Frontal cortex (tissue), 3 donors: ENCODE measurements at regions not wholly inside any gene's neighbourhood (a gene's known extent, or its start where the extent isn't known, plus 50 kb on each side); places are given as distances from the start of the nearest gene placed in this dataset.
"Not testable (repeated sequence)": the region's sequence is repeated elsewhere in the genome, so short reads cannot be mapped to it uniquely, and the experiment has no call there.

Source experiments
- DNase-seq, 2 donors: peaks; one replicate each; pipeline ENCODE4 v3.0.0; 2012; ENCODE audit warnings: low spot score in 2 of 2
- FAIRE-seq: peaks from 2 replicates; lab custom pipeline; 2012; peaks lifted over from hg19 to GRCh38; lab: Jason Lieb, UNC
- donor health status: control.
- donor health status: control.
- donor health status: control.

DNA sequence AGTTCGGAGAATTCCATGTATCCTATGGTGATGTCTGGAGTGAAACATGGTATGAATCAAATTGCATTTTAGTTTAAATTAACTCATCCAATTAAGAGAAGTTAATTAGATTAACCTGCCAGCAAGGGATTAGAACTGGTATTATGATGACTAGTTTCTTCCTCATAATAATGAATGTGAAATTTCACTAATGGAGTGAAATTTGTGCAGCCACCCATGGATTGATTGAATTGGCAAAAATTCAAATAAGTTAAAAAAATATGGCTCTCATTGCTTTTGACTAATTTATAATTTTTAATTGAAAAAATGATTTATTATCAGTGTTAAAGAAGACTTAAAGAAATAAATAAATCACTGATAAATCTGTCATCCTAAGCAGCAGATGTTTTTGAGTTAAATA is 232.0 kb downstream of the KCNRG start:
- DNase-seq (no peak), FAIRE-seq (no peak)

DNA sequence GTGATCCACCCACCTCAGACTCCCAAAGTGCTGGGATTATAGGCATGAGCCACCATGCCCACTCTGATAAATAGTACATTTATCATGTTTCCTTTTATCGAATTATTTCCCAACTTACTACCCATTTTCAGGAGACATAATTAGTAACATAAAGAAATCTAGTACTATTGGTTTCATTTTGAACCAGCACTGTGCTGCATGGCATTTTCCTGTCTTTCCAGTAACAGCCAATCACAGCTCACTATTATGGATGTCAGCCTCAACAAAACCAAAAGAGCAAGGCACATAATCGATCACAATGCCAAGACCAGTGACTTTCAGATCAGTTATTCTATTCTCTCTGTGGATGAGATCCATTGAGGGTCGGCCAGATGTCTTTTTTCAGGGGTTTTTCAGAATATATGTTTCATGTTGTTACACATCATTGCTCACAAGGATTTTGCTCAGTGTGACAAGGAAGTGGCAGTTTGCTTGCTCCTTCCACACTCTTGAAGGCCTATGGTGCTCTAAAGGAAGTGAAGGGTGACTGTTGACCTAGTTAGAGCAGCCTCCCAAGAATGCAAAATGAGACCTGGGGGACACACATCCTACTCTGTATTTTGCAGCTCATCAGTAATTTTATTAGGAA is 233.4 kb downstream of the KCNRG start:
- DNase-seq: no peak
- no peak for FAIRE-seq

DNA sequence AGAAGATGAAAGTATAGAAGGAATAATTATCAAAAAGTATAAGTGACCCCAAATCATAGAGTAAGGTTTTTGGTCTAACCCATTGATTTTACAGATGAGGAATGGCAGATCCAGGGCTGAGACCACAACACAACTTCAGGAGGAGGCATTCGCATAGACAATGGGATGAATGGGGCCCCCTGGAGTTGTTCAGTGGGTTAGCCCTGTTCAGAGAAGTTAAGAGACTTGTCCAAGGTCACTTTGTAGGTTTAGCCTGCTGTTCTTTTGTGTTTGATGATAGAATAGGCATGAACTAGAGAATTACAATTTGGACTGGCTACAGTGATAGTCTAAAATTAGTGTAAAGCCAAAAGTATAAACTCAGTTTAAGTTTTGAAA is 233.9 kb downstream of the KCNRG start:
- no peak for FAIRE-seq
- DNase-seq: no peak

DNA sequence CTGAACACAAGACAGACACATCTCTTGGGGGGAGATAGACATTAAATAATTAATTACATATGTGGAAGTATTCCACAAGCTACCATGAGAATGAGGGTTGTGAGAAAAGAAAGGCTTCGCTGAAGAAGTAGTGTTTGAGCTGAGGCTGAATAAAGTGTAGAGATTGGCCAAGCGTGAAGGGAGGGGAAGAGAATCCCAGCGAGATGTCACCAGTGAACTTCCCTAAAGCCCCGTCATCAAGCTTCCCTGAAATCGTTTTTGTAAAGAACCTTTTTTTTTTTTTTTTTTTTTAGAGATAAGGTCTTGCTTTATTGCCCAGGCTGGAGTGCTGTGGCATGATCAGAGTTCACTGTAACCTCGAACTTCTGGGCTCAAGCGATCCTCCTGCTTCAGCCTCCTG is 235.2 kb downstream of the KCNRG start:
- DNase-seq (no peak), FAIRE-seq (no peak)

- no peak for DNase-seq
- no peak for FAIRE-seq
These were observed 240.4 kb downstream of the KCNRG start for GRCh38 chr13:50255639-50256038.

DNA sequence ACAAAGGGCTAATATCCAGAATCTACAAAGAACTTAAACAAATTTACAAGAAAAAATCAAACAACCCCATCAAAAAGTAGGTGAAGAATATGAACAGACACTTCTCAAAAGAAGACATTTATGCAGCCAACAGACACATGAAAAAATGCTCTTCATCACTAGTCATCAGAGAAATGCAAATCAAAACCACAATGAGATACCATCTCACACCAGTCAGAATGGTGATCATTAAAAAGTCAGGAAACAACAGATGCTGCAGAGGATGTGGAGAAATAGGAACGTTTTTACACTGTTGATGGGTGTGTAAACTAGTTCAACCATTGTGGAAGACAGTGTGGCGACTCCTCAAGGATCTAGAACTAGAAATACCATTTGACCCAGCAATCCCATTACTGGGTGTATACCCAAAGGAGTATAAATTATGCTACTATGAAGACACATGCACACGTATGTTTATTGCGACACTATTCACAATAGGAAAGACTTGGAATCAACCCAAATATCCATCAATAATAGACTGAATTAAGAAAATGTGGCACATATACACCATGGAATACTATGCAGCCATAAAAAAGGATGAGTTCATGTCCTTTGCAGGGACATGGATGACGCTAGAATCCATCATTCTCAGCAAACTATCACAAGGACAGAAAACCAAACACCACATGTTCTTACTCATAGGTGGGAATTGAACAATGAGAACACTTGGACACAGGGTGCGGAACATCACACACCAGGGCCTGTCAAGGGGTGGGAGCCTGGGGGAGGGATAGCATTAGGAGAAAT is 241.5 kb downstream of the KCNRG start:
- DNase-seq, FAIRE-seq: not testable (repeated sequence)

DNA sequence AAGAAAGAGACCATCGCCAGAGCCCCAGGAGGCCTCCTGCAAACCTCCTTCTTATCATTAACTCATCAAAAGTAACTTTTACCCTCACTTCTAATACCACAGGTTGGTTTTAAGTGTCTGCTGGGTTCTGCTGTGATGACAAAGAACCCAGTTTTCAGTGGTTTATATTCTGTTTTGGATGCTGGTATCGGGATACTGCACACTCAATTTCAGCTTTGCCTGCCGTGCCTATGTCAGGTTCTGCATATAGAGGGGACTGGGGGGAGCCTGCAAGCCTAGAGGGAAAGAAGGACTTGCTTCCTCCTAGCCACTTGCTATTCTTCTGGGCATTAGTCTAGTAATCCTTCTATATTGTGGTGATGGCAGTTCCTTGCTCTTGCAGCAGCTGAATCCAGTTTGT is 242.4 kb downstream of the KCNRG start:
- no peak for FAIRE-seq
- DNase-seq: no peak

GRCh38 chr13:50261130-50261901 is 246.1 kb downstream of the KCNRG start:
- DNase-seq: no peak
- FAIRE-seq: no peak

- DNase-seq (no peak), FAIRE-seq (no peak)
These were observed 251.8 kb downstream of the KCNRG start for GRCh38 chr13:50267066-50267465.

- DNase-seq (no peak), FAIRE-seq (no peak)
These were observed 252.7 kb downstream of the KCNRG start for GRCh38 chr13:50267917-50268316.

DNA sequence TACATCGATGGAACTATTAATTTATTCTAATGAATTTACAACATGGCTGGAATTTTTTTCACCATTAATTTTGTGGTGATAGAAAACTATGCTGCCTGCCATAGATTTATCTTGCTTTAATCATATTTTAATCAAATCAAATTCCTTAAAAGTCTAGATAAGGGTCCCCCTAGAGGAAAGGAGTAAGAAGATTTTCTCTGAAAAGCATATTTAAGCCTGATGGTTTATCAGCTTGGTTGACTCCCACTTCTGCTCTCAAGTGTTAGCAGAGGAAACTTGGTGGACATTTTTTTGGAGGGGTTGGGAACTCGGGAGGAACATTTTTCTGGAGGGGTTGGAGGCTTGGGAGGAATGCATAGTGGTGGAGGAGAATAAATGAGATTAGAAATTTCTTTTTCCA is 253.3 kb downstream of the KCNRG start:
- FAIRE-seq (no peak), DNase-seq (no peak)

DNA sequence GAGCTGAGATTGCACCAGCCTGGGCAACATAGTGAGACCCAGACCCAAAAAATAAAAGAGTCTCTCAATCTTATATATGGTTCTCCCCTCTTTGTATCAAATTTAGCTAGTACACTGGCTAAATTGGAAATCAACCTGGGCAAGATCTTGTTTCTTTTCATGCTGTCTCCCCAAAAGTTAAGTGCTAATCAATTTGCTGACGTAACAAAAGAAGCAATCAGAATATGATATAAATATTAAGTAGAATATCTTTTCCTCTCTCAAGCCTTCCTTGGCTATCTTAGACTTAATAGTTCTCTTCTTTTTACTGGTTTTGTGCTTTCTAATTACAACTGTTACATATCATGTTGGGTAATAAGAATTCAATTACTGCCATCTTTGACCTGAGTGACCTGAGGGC is 258.9 kb downstream of the KCNRG start:
- DNase-seq: no peak
- no peak for FAIRE-seq

- no peak for DNase-seq
- no peak for FAIRE-seq
These were observed 260.3 kb downstream of the KCNRG start for GRCh38 chr13:50275392-50276063.

DNA sequence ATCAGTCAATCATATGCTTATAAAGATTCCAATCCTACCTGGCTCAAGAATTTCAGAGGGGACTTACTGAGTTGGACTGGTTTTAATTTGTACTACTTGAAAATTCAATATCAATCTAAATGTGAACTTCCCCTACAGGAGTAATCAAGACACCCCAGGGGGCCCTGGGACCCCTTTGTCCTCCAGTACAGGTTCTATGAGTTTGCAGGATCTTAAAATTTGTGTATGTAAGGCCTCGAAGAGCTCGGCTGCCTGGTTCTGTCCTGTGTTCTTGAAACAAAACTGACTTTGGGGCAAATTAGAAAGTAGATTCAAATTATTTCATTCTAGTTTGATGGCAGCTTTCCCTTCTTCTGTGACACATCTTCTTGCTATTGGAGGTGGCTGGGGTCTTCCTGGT is 261.3 kb downstream of the KCNRG start:
- DNase-seq: no peak

DNA sequence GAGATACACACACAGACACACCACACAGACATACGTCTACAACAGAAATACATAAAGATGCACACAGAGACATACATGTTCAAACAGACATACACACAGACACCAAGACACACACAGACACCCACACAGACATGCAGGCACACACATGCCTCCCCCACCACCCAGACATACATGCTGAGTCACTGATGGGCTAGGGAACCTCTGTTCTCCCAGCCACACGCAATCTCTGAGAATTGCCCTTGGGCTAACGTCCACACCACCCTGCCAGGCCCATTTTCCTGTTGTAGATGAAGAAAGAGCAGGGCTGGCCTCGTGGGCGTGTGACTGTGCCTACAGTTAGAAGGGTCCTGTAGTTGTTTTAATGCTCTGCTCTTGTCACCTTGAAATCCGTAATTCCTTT is 261.9 kb downstream of the KCNRG start:
- DNase-seq: no peak
- FAIRE-seq: no peak

More for the DNA sequence above, 261.3 kb downstream of the KCNRG start:
- FAIRE-seq: no peak

DNA sequence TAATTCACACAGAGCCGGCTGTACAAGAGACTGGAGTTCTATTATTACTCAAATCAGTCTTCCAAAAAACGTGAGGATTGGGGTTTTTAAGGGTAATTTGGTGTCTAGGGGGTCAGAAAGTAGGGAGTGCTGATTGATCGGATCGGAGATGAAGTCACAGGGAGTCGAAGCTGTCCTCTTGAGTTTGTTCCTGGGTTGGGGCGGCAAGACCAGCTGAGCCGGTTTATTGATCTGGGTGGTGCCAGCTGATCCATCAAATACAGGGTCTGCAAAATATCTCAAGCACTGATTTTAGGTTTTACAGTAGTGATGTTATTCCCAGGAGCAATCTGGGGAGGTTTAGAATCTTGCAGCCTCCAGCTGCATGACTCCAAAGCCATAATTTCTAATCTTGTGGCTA is 262.7 kb downstream of the KCNRG start:
- no peak for FAIRE-seq
- DNase-seq: no peak

- FAIRE-seq: no peak
- no peak for DNase-seq
These were observed 265.2 kb downstream of the KCNRG start for GRCh38 chr13:50280441-50280937.

DNA sequence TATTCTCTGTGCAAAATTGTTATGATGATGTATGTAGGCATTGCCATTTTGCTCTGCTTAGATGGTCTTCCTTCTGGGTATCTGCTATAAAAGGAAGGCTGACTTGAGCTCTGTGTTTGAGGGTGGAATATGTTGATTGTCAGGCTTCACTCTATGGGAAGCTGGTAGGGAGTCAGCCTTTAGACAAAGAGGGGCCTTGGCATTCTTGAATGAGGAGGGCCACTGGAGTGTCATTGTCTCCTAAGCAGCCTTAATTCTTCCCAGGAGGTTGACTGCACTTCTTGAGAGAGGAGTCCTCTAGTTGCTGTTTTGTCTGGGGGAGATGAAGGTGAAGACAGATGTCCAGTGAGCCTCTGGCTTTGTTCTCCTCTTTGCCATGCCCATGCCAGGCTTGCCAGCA is 266.8 kb downstream of the KCNRG start:
- no peak for DNase-seq
- no peak for FAIRE-seq

DNA sequence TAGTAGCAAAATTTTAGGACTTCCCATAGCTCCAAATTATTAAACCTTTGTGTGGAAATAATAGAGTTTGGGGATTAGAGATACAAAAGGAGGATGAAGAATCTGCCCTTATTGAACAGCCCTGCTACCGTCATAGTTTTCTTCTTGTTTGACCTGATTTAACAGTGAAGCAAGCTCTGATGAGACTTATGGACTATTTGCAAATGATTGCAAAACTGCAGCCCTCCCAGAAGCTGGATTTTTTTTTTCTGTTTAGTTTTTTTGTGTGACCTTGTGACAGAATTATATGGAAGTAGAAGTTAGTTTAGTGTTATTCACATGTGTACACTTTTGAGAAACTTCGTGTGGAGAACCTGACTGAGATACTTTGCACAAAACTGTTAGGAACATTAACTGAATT is 267.8 kb downstream of the KCNRG start:
- DNase-seq: no peak

GRCh38 chr13:50284540-50284939 is 269.3 kb downstream of the KCNRG start:
- no peak for FAIRE-seq
- DNase-seq: no peak

More for the DNA sequence above, 267.8 kb downstream of the KCNRG start:
- no peak for FAIRE-seq
